GM21367 (cell line): ENCODE measurements at regions not wholly inside any gene's neighbourhood (a gene's known extent, or its start where the extent isn't known, plus 50 kb on each side); places are given as distances from the start of the nearest gene placed in this dataset.

ENCODE experiments used
- ATAC-seq: cut with Tn5 transposase; IDR thresholded peaks from one replicate; pipeline ENCODE4 v1.9.1; 2021; ENCODE audit not compliant: unreplicated experiment

DNA sequence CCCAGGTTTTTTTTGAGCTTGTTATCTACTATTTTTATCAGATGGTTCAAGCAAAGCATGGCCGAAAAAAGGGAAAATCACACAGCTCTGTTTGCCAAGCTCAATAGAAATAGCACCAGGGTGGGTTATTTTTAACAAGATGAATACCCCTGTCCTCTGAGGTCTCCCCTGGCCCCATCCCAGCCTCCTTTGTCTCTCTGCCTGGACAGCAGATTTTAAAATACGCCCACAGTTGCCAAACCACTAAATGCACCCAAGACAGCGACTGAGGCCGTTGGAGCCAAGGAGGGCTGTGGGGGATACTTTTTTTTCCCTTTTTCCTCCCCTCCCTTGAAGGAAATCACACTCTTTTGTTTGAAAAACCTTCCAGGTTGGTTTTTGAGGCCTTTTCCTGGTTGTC lies 106.6 kb downstream of the VEGFA start:
- no peak for ATAC-seq

DNA sequence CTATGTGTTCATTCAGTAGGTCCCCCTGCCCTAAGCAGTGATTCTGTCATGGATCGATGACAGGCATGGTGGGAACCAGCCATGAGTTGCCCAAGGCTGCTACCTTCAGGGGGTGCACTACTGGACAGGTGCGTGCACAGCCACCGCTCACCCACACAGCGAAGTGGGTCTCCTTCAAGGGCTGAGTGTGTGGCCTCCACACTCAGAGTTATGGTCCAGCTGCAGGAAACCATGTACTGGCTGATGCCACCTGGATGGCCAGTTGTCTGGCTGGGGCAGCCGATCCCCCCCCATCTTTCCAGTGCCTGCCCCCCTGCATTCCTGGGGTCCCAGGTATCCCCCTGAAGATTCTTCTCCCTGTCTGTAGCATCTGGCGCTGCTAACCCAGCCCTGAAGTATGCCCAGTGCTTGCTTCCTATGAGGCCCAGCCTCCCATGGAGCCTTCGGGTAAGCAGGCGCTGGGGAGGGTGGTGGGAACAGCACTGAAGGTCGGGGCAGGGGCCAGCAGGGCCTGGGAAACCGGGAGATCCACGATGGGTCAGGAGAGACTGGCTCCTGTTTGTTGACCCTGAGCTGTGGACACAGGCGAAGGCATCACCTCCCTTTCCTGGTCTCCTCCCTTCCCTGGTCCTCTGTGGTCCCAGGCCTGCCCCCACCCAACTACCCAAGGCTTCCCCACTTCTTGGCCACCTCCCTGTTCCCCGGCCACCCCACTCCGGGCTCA lies 106.0 kb downstream of the VEGFA start:
- no peak for ATAC-seq

DNA sequence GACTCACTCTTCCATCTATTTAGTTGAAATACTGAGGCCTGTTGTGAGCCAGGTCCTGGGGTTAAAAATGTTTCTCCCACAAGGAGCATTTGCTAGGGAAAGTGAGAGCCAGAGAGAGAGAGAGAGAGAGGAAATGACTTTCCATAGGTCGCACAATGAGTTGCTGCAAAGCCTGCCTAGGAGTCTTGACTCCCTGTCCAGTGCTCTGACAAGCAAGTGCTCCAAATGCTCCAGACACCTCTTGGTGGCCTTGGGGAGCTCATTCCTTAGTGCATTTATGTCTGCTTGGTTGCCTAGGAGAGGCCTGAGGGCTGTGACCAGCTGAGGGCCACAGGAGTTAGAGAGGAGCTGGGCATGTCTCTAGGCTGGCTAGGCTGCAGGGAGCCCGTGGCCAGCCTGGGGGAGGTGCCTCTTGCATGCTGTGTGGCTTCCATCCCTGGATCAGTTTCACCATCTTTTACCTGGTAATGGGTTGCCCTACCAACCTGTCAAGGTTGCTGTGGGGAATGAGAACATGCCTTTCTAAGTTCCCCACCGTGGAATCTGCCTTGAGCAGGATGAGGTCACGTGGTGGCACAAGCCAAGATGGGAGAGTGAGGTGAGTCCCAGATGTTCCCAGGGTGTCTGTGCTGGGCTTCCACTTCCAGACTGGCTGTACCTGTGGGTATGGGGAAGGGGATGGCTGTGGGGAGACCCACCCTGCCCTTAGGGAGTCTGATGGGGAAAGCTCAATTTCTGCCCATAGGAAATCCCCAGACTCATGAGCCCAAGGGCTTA lies 105.0 kb downstream of the VEGFA start:
- no peak for ATAC-seq

DNA sequence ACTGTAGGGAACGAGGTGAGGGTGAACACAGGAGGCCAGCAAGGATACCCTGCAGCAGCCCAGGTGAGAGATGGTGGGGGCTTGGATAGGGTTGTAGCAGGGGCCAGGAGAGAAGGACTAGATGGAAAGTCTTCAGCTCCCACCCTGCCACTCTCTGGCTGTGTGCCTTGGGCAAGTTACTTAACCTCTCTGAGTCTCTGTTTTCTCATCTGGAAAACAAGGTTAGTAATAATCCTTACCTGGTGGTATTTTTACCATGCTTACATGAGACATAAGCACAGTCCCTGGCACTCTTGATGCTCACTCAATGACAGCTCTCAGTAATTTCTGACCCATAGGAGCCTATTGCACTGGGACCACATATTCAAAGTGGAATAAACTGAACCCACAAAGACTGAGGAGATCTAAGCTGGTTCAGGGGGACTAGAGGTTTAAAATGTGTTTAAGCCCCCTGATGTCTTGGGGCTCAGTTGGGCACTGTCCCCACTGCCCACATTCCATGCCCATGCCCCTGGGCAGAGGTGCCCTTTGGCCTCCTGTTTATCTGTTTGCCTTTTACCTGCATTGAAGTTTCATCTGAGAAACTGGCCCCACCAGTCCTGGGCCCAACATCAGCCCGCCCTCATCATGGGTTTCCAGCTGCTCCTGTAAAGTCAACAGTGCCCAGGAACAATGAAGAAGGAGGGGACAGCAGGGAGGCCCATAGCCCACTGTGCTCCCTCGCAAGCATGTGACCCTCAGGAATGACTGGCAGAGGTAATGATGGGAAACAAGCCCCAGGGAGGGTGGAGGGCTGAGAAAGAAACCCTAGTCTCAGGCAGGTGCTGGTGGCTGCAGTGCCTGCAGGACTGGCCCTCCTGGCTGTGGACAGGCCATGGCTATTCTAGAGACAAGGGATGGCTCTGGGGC lies 104.0 kb downstream of the VEGFA start:
- no peak for ATAC-seq

DNA sequence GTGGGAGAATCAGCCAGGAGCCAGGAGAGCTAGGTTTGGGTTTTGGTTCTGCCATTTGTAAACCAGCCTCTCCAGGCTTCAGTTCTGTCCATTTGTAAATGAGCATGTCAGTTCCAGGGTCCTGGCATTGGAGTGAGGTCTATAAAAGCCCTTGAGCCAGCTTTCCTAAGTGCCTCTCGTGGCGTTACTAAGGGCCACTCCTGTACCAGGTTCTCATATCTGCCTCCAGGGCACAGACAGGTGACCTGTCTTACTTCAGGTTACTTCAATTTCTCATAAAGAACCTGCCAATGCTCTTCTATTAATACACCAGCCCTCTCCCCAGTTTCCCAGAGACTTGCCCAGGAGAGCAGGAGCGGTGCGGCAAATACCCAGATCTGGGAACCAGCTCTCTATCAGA lies 101.9 kb downstream of the VEGFA start:
- ATAC-seq = no peak

DNA sequence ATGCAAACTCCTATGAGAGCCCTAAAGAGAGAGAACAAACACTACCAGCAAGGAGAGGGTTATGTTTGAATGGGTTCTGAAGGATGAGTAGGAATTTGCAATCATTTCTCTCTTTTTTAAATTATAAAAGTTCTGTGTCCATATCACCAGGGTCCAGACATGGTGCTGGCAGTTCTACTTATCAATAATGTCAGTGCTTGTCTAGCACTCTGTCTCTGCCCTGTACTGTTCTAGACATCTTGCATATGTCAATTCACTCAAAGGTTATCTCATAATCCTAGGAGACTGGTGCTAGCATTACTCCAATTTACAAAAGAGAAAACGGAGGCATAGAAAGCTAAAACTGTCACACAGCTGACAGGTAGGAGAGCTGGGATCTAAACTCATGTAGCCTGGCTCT lies 101.3 kb downstream of the VEGFA start:
- ATAC-seq = no peak

DNA sequence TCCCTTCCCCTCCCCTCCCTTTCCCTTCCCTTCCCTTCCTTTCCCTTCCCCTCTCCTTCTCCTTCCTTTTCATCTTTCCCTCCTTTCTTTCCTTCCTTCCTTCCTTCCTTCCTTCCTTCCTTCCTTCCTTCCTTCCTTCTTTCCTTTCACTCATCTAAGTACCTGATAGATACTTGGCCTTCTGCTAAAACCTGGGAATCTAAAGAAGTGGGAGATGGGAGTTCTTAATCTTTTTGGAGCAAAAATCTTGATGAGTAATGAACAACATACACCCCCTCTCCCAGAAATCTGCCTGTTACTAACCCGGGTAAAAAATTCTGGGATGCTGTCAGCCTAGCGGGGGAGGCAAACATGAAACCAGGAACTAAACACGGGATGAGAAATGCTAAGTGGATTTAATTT lies 100.7 kb downstream of the VEGFA start:
- ATAC-seq = no peak

DNA sequence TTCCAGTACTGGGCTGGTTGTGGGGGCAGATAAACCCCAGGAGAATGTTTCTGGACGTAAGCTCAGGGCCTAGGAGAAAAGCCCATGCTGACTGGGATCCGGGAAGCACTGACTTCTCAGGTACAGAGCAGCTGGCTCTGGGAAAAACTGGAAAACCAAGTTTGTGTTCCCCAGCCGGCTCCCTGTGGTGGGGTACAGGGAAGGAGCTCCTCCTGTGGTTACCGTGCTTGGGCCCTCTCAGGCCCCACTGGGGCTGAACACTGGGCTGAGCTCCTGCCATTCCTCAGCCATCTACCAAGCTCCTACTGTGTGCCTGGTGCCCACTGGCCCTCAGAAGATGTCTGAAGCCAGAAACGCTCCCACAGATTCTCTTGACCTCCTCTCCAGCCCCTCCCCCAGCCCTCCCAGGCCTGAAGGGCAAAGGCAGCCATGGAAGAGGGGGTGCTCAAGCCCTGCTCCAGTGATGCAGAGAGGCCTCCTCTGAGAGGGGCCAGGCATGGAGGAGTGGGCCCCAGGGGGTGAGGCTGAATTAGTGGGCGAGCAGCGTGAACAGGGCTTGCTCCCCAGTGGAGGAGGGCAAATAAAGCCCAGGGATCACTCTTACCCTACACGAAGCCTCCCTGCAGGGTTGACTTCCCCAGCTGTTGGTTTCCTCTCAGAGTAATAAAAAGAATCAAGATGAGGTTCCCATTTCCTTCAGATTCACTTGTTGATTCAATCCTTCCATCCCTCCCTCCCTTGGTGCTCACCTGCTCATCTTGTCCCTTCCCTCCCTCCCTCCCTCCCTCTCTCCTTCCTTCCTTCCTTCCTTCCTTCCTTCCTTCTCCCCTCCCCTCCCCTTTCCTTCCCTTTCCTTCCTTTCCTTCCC lies 100.0 kb downstream of the VEGFA start:
- ATAC-seq = no peak

DNA sequence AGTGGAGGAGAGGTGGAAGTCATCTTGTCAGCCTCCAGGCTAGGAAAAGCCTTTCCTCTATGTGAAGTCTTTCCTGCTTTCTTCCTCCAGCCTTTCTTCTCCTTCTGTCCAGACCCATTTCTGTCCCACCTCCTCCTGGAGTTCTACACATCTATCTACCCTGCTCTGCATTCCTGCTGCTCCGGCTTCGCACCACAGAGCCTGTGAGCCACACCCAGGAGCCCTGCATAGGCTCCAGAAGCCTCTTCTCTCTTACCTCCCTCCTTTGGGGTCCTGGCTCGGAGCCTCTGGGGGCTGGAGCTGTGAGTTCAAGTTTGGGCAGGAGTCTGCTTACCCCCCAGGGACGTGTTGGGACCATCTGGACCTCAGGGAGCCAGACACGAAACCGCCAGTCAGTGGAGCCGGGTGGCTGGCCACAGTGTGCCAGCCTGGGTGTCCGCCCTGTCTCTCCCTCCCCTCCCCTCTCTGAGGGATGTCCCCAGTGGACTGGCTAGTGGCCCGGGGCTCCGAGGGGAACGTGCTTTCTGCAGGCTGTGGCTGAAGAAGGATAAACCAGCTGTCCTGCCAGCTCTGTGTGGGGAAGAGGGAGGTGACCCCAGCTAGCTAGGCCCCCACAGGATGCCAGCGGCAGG lies 99.2 kb downstream of the VEGFA start:
- ATAC-seq = no peak

DNA sequence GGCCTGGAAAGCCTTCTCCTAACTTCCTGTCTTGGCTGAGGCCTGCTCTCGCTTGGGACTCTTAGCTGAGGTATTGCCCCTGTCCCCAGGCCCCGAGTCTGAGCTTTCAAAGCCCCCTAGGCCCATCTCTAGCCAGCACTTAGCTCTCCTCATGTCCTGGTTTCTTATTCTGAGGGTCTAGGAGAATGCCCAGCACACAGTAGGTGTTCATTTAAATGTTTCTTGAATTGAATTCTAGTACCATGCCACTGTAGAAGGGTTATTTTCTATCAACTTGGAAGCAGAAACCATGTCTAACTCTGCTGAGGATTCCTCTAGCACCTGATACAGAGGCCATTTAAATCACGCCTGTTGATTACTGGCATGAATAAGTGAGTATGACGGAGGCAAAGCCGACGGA lies 98.5 kb downstream of the VEGFA start:
- no peak for ATAC-seq

DNA sequence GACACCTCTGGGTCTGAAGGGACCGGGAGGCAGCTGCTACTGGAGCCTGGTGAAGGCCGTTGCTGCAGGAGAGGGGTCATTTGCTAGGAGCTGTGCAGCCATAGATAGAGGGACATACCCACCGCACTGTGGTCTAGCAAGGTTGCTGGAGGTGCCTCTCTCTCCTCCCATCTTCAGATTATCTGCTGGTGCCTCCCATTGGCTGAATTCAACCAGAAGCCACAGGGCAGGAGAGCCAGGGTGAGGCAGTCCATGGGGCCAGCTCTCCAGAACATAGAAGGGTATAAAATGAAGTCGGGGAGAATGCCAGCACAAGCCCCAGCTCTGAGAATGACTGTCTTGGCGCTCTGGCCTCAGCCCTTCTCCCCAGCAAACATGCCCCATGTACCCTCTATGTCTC lies 98.0 kb downstream of the VEGFA start:
- ATAC-seq = no peak

DNA sequence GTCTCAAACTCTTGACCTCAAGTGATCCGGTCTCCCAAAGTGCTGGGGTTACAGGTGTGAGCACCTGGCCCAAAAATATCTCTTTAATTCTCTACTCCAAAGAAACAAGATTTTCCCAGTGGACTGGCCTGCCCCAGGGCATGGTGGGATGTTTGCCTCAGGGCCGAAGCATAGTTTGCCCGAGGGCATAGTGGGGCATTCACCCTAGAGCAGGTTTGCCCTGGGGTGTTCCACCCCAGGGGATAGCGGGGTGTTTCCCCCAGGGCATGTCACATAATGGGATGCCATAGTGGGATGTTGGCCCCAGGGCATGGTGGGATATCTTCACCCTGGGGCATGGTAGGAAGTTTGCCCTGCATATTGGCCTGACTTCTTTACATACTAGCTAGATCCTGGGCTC lies 97.2 kb downstream of the VEGFA start:
- no peak for ATAC-seq

DNA sequence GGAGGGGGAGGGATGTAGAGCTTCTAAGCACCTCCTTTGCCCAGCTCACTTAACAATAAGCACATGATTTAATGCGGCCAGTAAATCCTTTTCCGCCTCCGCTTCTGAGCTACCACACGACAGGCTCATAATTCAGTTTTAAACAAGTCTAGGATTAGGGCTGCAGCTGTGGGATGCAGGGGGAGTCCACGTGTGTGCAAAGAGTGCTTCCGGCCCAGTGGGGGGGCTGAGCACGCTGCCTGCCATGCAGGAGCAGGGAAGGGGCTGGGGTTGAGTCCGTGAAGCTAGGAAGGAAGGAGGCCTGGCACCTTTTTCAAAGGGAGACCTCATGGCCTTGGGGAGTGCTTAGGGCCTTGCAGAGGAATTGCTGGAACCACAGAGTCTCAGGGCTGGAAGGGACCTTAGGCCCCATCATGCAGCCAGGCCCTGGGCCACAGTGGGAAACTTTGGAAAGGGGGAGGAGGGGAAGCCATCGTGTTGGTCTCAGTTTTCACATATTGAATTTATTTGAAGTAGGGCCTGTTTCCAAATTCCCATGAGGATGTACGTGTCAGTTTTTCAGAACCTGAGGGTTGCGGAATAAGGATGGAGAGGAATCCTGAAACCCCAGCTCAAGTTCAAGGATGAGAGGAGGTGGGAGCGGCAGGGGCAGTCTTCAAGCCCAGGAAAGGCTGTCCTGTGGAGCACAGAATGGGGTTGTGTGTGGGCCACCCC lies 96.1 kb downstream of the VEGFA start:
- ATAC-seq = no peak

DNA sequence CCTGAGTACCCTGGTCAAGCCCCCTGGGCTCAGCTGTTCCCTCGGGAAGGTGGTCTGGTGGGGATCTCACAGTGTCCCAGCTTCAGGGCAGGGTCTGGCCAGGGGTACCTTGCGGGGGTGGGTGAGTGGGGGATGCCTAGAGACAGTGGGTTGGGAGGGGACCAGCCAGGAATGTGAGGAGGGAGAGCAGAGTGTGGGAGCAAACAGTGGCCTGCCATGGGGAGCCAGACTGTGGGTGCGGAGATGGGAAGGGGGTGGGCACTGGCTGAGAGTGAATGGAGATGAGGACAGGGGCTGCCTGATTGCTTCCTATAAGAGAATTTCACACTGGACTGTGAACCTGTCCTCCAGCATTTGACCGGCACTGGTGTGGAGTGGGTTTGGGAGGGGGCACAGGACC lies 95.1 kb downstream of the VEGFA start:
- ATAC-seq = no peak

DNA sequence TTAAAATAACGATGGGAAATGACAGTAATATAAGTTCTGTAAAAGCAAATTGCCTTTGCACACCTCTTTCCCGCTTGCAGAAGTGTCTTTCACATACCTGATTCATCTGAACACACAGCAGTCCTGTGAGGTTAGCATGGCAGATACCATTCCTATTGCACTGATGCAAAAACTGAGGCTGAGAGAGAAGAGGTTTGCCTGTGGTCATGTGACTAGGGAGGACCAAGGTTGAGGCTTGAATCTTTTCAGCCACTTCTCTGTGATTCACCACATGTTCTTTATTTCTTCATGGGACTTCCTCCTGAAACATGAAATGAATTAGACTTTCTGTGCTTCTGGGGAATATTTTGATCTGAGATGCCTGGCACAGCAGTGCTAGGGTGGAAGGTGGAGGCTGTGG lies 92.9 kb downstream of the VEGFA start:
- ATAC-seq = no peak

DNA sequence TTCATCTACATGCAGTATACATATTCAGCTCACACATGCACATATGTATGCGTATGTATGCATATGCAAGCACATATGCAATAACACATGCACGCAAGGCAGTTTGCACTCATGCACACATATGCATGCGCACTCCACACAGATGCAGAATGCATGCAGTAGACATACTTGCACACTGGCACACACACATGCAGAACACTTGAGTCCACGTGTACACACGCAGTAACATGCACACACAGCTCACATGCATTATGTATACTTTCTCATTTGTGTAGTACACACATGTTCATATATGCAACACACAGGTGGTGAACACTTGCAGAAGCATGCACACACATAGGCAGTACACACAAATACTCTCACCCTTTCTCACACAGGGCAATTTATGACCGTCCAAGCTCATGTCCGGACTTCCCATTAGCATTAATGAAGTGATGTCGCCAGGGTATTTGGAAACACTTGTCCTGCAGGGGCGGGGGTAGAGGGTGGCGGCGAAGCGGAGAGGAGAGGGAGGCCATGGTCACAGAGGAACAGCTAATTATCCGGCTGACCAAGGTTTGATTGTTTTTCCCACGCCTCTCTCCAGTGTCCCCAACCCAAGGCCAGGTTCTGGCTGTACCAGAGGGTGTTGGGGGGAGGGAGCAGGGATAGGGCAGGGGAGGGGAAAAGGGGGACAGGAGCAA lies 91.3 kb downstream of the VEGFA start:
- no peak for ATAC-seq

DNA sequence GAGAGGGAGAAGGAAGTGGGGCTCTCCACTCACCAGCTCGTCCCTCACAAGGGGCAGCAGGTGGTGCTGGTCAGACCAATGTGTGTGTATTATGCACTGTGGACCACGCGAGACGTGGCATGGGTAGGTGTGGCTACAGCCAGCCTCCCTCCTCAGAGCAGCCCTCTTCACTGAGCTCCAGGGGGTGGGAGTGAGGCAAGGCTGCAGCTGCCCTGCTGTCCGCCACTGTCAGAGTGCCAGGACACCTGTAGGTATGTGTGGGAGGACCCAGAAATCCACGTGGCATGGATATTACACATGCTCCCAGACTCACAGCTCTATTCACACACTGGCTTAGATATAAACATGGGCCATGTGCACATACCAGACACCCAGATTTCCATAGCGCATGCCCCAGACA lies 90.3 kb downstream of the VEGFA start:
- ATAC-seq = no peak

DNA sequence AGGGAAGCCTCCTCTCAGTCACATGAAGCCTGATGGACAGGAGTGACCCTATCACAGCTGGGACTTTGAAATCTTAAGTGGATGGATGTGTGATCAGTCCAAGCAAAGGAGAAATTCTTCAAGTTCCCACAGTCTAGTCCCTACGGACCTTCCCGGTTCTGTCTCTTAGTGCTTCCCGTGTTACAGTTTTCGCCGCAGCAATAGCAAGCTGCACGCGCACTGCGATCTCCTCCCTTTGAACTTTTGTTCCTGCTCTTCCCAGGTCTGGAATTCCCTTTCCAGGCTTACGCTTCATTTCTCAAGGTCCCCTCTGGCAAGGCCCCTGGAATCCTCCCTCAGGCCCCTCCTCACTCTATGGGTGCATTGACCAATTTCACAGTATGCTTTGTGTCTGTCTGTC lies 89.2 kb downstream of the VEGFA start:
- ATAC-seq = no peak
